ENCODE measurements at regions not wholly inside any gene's neighbourhood (a gene's known extent, or its start where the extent isn't known, plus 50 kb on each side); places are given as distances from the start of the nearest gene placed in this dataset.
"Not testable (repeated sequence)": the region's sequence is repeated elsewhere in the genome, so short reads cannot be mapped to it uniquely, and the experiment has no call there.

DNA sequence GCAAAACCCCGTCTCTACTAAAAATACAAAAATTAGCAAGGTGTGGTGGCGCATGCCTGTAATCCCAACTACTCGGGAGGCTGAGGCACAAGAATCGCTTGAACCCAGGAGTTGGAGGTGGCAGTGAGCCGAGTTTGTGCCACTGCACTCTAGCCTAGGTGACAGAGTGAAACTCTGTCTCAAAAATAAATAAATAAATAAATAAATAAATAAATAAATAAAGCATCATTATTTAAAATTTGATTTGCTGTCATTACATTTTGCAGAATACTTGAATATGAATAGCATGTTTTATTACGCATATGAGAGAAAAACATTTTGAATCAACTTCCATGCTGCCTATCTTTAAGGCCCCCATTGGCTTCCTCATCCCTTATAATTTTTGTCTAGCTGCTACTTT lies 53.4 kb upstream of the MED14 start:
- H3K4me3 ChIP-seq (ENCODE audit: control insufficient read depth in 2 of 3, extremely low read depth in 1 of 3, insufficient read depth in 2 of 3, low read depth in 1 of 3, low read length in 3 of 3); H2AFZ ChIP-seq (ENCODE audit: control insufficient read depth, low read length); H3K27ac ChIP-seq (ENCODE audit: control insufficient read depth, insufficient read depth, low read length); H3K4me2 ChIP-seq (ENCODE audit: control insufficient read depth, extremely low read depth, insufficient read depth, low read depth, low read length); FAIRE-seq; dilution Hi-C loops (cut with MboI; ENCODE audit: extremely low pct_ligation_motif_present, low sequenced_read_pairs); H3K9ac ChIP-seq (ENCODE audit: control insufficient read depth, extremely low read depth, insufficient read depth, low read length); H3K9me1 ChIP-seq (ENCODE audit: control insufficient read depth, extremely low read depth, insufficient read depth, low read length); H3K36me3 ChIP-seq (ENCODE audit: control insufficient read depth in 2 of 2, extremely low read depth in 1 of 2, insufficient read depth in 2 of 2, low read length in 2 of 2); H4K20me1 ChIP-seq (ENCODE audit: control insufficient read depth, extremely low read depth, insufficient read depth, low read length); DNase-seq (ENCODE audit: low read depth, low spot score); H3K27me3 ChIP-seq (ENCODE audit: control insufficient read depth, extremely low read depth, insufficient read depth, low read length); H3K4me1 ChIP-seq (ENCODE audit: control insufficient read depth, extremely low read depth, insufficient read depth, low read length); H3K79me2 ChIP-seq (ENCODE audit: control insufficient read depth, insufficient read depth, low read length); H3K9me3 ChIP-seq (ENCODE audit: control insufficient read depth, low read depth, low read length): not testable (repeated sequence)

GRCh38 chrX:40792433-40792832 lies 57.1 kb upstream of the MED14 start:
- H3K27ac ChIP-seq (ENCODE audit: control insufficient read depth, insufficient read depth, low read length), result no peak overlapping the region
- H4K20me1 ChIP-seq (ENCODE audit: control insufficient read depth, extremely low read depth, insufficient read depth, low read length), result no peaks in the 10 kb centered on the region
- DNase-seq (ENCODE audit: low read depth, low spot score) (no peak), FAIRE-seq (no peak)
- H3K4me2 ChIP-seq (ENCODE audit: control insufficient read depth, extremely low read depth, insufficient read depth, low read depth, low read length), result no peak overlapping the region
- TF ChIP-seq CTCF (optimal IDR thresholded peaks at IDR 0.05 in 1 of 3, IDR thresholded peaks at IDR 0.05 in 1 of 3, conservative IDR thresholded peaks at IDR 0.05 in 1 of 3; ENCODE audit: extremely low read depth in 1 of 3, insufficient read depth in 2 of 3, low read length in 3 of 3) (no peak), EZH2 (IDR thresholded peaks at IDR 0.05; ENCODE audit: low read length) (no peak)
- H3K36me3 ChIP-seq (ENCODE audit: control insufficient read depth in 2 of 2, extremely low read depth in 1 of 2, insufficient read depth in 2 of 2, low read length in 2 of 2), result no peaks in the 10 kb centered on the region
- dilution Hi-C loops (cut with MboI; ENCODE audit: extremely low pct_ligation_motif_present, low sequenced_read_pairs), result no loop called here
- no peak overlapping the region for H2AFZ ChIP-seq (ENCODE audit: control insufficient read depth, low read length)
- H3K4me1 ChIP-seq (ENCODE audit: control insufficient read depth, extremely low read depth, insufficient read depth, low read length), result peaks cover 4% of the 10 kb centered on the region
- no peaks in the 10 kb centered on the region for H3K9me3 ChIP-seq (ENCODE audit: control insufficient read depth, low read depth, low read length)
- H3K27me3 ChIP-seq (ENCODE audit: control insufficient read depth, extremely low read depth, insufficient read depth, low read length), result peaks cover 2% of the 10 kb centered on the region
- H3K9ac ChIP-seq (ENCODE audit: control insufficient read depth, extremely low read depth, insufficient read depth, low read length), result no peak overlapping the region
- no peaks in the 10 kb centered on the region for H3K9me1 ChIP-seq (ENCODE audit: control insufficient read depth, extremely low read depth, insufficient read depth, low read length)
- H3K4me3 ChIP-seq (ENCODE audit: control insufficient read depth in 2 of 3, extremely low read depth in 1 of 3, insufficient read depth in 2 of 3, low read depth in 1 of 3, low read length in 3 of 3), result no peak overlapping the region
- no peaks in the 10 kb centered on the region for H3K79me2 ChIP-seq (ENCODE audit: control insufficient read depth, insufficient read depth, low read length)

DNA sequence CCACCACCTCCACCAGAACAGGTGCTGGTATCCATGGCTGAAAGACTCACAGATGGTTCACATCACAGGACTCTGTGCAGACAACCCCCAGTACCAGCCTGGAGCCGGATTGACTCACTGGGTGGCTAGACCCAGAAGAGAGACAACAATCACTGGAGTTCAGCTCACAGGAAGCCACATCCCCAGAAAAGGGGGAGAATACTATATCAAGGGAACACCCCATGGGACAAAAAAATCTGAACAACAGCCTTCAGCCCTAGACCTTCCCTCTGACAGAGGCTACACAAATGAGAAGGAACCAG lies 59.4 kb upstream of the MED14 start:
- peak overlapping the region; percentile 3 for H2AFZ ChIP-seq (ENCODE audit: control insufficient read depth, low read length)

DNA sequence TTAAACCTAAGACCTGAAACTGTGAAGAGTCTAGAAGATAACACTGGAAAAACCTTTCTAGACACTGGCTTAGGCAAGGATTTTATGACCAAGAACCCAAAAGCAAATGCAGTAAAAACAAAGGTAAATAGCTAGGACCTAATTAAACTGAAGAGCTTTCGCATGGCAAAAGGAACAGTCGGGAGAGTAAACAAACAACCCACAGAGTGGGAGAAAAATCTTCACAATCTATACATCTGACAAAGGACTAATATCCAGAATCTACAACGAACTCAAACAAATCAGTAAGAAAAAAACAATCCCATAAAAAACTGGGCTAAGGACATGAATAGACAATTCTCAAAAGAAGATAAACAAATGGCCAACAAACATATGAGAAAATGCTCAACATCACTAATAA lies 64.4 kb upstream of the MED14 start:
- H3K4me1 ChIP-seq (ENCODE audit: control insufficient read depth, extremely low read depth, insufficient read depth, low read length); dilution Hi-C loops (cut with MboI; ENCODE audit: extremely low pct_ligation_motif_present, low sequenced_read_pairs); H3K79me2 ChIP-seq (ENCODE audit: control insufficient read depth, insufficient read depth, low read length); H3K4me3 ChIP-seq (ENCODE audit: control insufficient read depth in 2 of 3, extremely low read depth in 1 of 3, insufficient read depth in 2 of 3, low read depth in 1 of 3, low read length in 3 of 3); H3K36me3 ChIP-seq (ENCODE audit: control insufficient read depth in 2 of 2, extremely low read depth in 1 of 2, insufficient read depth in 2 of 2, low read length in 2 of 2); DNase-seq (ENCODE audit: low read depth, low spot score); H3K27ac ChIP-seq (ENCODE audit: control insufficient read depth, insufficient read depth, low read length); H3K4me2 ChIP-seq (ENCODE audit: control insufficient read depth, extremely low read depth, insufficient read depth, low read depth, low read length); H3K9ac ChIP-seq (ENCODE audit: control insufficient read depth, extremely low read depth, insufficient read depth, low read length); H3K27me3 ChIP-seq (ENCODE audit: control insufficient read depth, extremely low read depth, insufficient read depth, low read length); H2AFZ ChIP-seq (ENCODE audit: control insufficient read depth, low read length); FAIRE-seq; H3K9me3 ChIP-seq (ENCODE audit: control insufficient read depth, low read depth, low read length); H3K9me1 ChIP-seq (ENCODE audit: control insufficient read depth, extremely low read depth, insufficient read depth, low read length); H4K20me1 ChIP-seq (ENCODE audit: control insufficient read depth, extremely low read depth, insufficient read depth, low read length): not testable (repeated sequence)

More for the DNA sequence above, 59.4 kb upstream of the MED14 start:
- H3K4me2 ChIP-seq (ENCODE audit: control insufficient read depth, extremely low read depth, insufficient read depth, low read depth, low read length); dilution Hi-C loops (cut with MboI; ENCODE audit: extremely low pct_ligation_motif_present, low sequenced_read_pairs); FAIRE-seq; H3K9ac ChIP-seq (ENCODE audit: control insufficient read depth, extremely low read depth, insufficient read depth, low read length); H4K20me1 ChIP-seq (ENCODE audit: control insufficient read depth, extremely low read depth, insufficient read depth, low read length); H3K9me3 ChIP-seq (ENCODE audit: control insufficient read depth, low read depth, low read length); H3K27ac ChIP-seq (ENCODE audit: control insufficient read depth, insufficient read depth, low read length); H3K4me3 ChIP-seq (ENCODE audit: control insufficient read depth in 2 of 3, extremely low read depth in 1 of 3, insufficient read depth in 2 of 3, low read depth in 1 of 3, low read length in 3 of 3); H3K4me1 ChIP-seq (ENCODE audit: control insufficient read depth, extremely low read depth, insufficient read depth, low read length); H3K9me1 ChIP-seq (ENCODE audit: control insufficient read depth, extremely low read depth, insufficient read depth, low read length); H3K27me3 ChIP-seq (ENCODE audit: control insufficient read depth, extremely low read depth, insufficient read depth, low read length); H3K36me3 ChIP-seq (ENCODE audit: control insufficient read depth in 2 of 2, extremely low read depth in 1 of 2, insufficient read depth in 2 of 2, low read length in 2 of 2); H3K79me2 ChIP-seq (ENCODE audit: control insufficient read depth, insufficient read depth, low read length); DNase-seq (ENCODE audit: low read depth, low spot score): not testable (repeated sequence)

Measured in keratinocyte (primary cell).